Thymus (tissue), 11 donors: ENCODE measurements at regions not wholly inside any gene's neighbourhood (a gene's known extent, or its start where the extent isn't known, plus 50 kb on each side); places are given as distances from the start of the nearest gene placed in this dataset.
A peak's percentile ranks its signal among the peaks of the same experiment; 100 is the strongest.

ENCODE experiments used
- DNase-seq, 9 donors: peaks; one replicate each; pipeline ENCODE4 v3.0.0-alpha.2; 2013; ENCODE audit warnings: low spot score in 9 of 9, low read depth in 6 of 9, missing footprints in 1 of 9
- H3K27ac ChIP-seq, 2 donors: one replicate each; pipeline ENCODE4 v1.5.1; 2013; ENCODE audit warnings: control low read depth in 1 of 2, low read depth in 1 of 2, low read length in 1 of 2, mild to moderate bottlenecking in 1 of 2, moderate library complexity in 1 of 2
- H3K27me3 ChIP-seq, 2 donors: one replicate each; pipeline ENCODE4 v1.5.1; 2013; ENCODE audit warnings: low read length in 1 of 2; ENCODE audit not compliant: control insufficient read depth in 2 of 2, insufficient read depth in 1 of 2
- H3K36me3 ChIP-seq, 2 donors: one replicate each; pipeline ENCODE4 v1.5.1; 2013; ENCODE audit warnings: low read length in 1 of 2, mild to moderate bottlenecking in 1 of 2, moderate library complexity in 1 of 2; ENCODE audit not compliant: control insufficient read depth in 2 of 2, insufficient read depth in 2 of 2
- H3K4me1 ChIP-seq, 2 donors: one replicate each; pipeline ENCODE4 v1.5.1; 2013; ENCODE audit warnings: low read length in 2 of 2; ENCODE audit not compliant: control insufficient read depth in 2 of 2, insufficient read depth in 2 of 2
- H3K4me3 ChIP-seq, 2 donors: one replicate each; pipeline ENCODE4 v1.5.1; 2013; ENCODE audit warnings: low read length in 2 of 2, control low read depth in 1 of 2, mild to moderate bottlenecking in 1 of 2
- H3K9me3 ChIP-seq, 2 donors: one replicate each; pipeline ENCODE4 v1.5.1; 2013; ENCODE audit warnings: low read length in 1 of 2, mild to moderate bottlenecking in 1 of 2; ENCODE audit not compliant: control insufficient read depth in 2 of 2, insufficient read depth in 1 of 2
- WGBS: extraction: QIAGEN DNeasy Blood & Tissue Kit; methylation state at CpG from one replicate; pipeline ENCODE4 v1.1.7; 2013; 5-methylcytosine and 5-hydroxymethylcytosine counted together
- donor health status: healthy.

DNA sequence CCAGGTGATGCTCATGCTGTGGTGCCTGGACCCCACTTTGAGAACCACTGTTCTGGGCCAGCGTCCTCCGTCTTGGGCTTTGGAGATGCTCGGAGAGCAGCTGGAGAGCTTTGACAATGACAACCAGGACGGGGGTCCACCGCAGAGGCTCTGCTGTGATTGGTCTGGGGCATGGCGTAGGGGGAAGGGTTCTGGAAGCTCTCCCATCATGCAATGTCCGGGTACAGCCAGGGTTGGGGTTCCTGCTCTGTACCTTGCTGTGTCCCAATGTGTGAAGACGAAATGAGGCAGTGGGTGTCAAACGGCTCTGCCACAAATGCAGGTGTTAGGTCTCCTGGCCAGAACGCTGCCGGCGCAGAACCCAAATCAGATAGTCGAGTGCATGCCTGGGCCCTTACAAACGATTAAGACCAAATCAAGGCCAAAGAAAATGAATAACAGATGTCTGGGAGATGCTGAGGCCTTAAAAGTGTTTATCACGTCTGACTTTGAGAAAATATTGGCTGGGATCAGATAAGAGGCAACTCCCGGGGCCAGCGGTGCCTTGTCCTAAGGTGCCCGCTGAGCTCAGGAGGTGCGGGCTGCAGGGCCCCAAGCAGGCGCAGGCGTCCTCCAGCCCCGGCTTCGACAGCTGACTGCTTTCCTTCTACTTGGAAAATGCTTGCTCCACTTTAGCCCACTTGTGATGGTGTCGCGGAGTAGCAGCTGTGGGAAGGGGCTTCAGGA lies 117.2 kb downstream of the VAPA start:
- no peak overlapping the region for H3K4me3 ChIP-seq
- H3K27ac ChIP-seq: no peak overlapping the region
- peaks cover 10 to 25% of the 10 kb centered on the region in 2 donors for H3K4me1 ChIP-seq
- no peaks in the 10 kb centered on the region for H3K27me3 ChIP-seq
- H3K9me3 ChIP-seq: no peaks in the 10 kb centered on the region
- no peak for DNase-seq
- WGBS: 97% methylated on average over 25 of the region's 25 CpGs
- no peaks in the 10 kb centered on the region for H3K36me3 ChIP-seq

DNA sequence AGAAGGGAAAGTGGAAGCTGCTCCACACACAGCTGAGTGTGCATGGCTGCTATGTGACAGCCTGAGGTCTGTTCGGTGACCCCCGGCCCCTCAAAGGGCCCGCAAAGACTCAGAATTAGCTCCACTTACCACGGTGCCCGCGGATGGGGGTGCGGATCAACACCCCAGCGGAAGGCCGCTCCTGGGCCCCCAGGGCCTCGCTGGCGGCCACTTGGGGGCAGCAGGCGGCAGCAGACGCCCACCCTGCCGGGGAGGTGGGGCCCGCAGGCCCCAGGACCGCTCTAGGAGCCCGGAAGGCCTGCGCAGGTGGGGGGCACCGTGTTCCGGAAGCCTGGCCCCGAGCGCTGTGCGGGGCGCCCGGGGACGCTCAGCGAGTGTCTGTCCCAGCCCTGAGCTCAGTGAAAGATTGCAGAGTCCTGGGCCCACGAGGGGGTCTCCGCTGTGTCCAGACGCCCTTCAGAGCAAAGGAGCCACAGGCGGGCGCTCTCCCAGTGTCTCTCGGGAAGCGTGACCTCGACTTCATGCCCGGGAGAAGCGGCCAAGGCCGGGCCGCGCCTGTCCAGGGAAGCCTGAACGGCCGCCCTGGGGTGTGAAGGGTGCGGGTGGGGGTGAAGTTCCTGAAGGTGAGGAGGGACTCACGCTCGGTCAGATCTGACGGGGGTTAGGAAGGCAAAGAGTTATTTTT lies 118.7 kb downstream of the VAPA start:
- Histone ChIP-seq H3K27ac (peak overlapping the region; percentile 48 to 78), H3K27me3 (no peaks in the 10 kb centered on the region), H3K36me3 (no peaks in the 10 kb centered on the region), H3K4me1 (peaks cover 10 to 25% of the 10 kb centered on the region in 2 donors), H3K4me3 (peak overlapping the region; percentile 60 to 76), H3K9me3 (no peaks in the 10 kb centered on the region)
- DNase-seq: peak; percentile 33 to 91 (median 68)
- 3% methylated on average over 46 of the region's 46 CpGs for WGBS

DNA sequence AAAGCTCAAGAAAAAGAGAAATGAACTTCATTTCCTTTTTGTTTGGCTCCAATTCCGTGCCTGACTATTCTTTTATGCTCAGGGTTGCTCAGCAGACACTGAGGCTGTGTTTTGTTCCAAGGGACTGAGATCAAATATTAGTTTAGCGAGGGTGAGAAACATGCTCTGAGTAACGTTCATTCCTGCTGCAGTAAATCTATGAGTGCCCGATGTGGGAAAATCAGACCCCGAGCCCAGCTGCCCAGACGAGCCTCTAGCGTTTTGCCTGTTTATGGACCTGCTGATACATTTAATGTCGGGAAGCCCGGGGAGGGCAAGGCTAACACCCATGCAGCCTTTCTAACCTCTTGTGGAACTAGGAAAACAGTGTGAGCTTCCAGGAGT lies 119.2 kb downstream of the VAPA start:
- H3K4me3 ChIP-seq: peak overlapping the region; percentile 60 to 76
- H3K9me3 ChIP-seq: no peaks in the 10 kb centered on the region
- whole genome bisulfite sequencing: 36% methylated on average over 9 of the region's 9 CpGs
- no peak overlapping the region for H3K27ac ChIP-seq
- no peaks in the 10 kb centered on the region for H3K27me3 ChIP-seq
- DNase-seq: peak in 1 of 9 donors; percentile 22
- H3K36me3 ChIP-seq: no peaks in the 10 kb centered on the region
- peaks cover 10 to 25% of the 10 kb centered on the region in 2 donors for H3K4me1 ChIP-seq

DNA sequence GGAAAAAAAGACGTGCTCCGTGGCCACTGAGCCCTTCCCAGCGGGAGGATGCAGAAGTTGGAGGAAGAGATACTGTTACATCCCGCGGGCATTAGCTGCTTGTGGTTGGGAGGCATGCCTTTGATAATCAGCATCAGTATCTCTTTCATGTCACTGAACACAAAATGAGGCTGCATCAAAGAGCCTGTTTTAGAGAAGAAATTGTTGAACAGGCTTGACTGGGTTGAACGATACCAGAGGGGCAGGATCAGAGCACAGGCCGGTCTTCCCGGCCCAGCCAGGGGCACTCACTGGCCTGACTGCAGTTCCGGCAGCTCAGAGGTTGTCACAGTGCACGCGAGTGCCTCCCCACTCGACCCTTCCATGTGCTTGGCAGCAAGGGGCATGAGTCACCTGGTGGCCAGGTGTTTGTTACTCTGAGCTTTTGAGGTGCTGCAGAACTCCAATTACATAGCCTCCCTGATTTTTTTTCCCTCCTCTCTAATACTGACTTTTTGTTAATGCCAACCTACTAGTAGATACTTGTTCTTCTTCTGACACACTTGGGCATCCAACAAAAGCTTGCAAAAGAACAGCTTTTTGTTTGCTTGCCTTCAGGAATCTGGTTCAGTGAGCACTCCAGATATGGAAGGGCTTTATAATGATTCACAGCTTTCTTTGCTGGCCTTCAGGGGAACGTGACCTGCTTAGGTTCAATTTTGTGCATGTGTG lies 121.6 kb downstream of the VAPA start:
- Histone ChIP-seq H3K27me3 (no peaks in the 10 kb centered on the region), H3K4me1 (peaks cover 10 to 25% of the 10 kb centered on the region in 2 donors), H3K36me3 (no peaks in the 10 kb centered on the region), H3K9me3 (no peaks in the 10 kb centered on the region), H3K27ac (no peak overlapping the region), H3K4me3 (no peak overlapping the region)
- WGBS: 74% methylated on average over 13 of the region's 13 CpGs
- peak in 1 of 9 donors; percentile 41 for DNase-seq

DNA sequence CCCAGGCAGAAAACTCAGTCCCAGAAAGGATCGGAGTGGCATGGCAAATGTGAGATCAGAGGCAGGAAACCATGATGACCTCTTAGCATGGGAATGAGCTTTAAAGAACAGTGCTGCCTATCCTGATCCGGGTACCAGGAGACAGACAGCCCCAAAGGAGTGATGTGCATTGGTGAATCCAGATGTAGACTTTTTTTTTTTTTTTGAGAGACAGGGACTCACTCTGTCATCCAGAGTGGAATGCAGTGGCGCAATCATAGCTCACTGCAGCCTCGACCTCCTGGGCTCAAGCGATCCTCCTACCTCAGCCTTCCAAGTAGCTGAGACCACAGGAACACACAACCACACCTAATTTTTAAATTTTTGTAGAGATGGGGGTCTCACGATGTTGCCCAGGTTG lies 122.7 kb downstream of the VAPA start:
- H3K27ac ChIP-seq: no peak overlapping the region

DNA sequence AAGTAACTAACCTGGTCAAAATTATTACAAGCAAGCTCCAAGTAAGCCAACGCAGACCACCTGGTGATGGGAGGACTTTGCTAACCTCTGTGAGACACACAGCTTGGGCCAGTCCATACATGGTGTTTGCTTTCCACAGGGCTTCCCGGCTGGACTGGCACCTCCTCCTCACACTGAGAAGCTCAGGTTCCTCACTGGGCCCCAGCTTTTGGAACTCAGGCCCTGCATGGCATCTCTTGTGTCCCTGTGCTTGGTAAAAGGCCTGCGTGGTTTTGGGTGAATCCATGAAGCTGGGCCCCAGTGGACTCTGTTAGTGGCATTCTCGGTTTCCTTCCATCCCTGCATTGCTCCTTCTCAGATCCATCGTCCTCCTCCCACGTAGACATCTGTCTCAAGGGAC lies 123.4 kb downstream of the VAPA start:
- Histone ChIP-seq H3K4me1 (peaks cover 8 to 22% of the 10 kb centered on the region in 2 donors), H3K4me3 (no peak overlapping the region), H3K9me3 (peaks cover 0 to 5% of the 10 kb centered on the region in 2 donors), H3K27me3 (no peaks in the 10 kb centered on the region), H3K27ac (no peak overlapping the region), H3K36me3 (no peaks in the 10 kb centered on the region)
- WGBS: 97% methylated on average over 6 of the region's 6 CpGs
- DNase-seq: no peak

More for the DNA sequence above, 122.7 kb downstream of the VAPA start:
- peaks cover 10 to 25% of the 10 kb centered on the region in 2 donors for H3K4me1 ChIP-seq
- no peaks in the 10 kb centered on the region for H3K27me3 ChIP-seq
- H3K36me3 ChIP-seq: no peaks in the 10 kb centered on the region
- WGBS: 96% methylated on average over 6 of the region's 6 CpGs
- peaks cover 0 to 3% of the 10 kb centered on the region in 2 donors for H3K9me3 ChIP-seq
- no peak for DNase-seq
- H3K4me3 ChIP-seq: no peak overlapping the region

- no peak overlapping the region for H3K27ac ChIP-seq
- no peak overlapping the region for H3K4me3 ChIP-seq
- peaks cover 4 to 14% of the 10 kb centered on the region in 2 donors for H3K4me1 ChIP-seq
- H3K9me3 ChIP-seq: peaks cover 1 to 8% of the 10 kb centered on the region in 2 donors
- no peaks in the 10 kb centered on the region for H3K27me3 ChIP-seq
- no peaks in the 10 kb centered on the region for H3K36me3 ChIP-seq
- DNase-seq: no peak
- 91% methylated on average over 2 of the region's 2 CpGs for whole genome bisulfite sequencing
Measured at GRCh38 chr18:10038268-10038667, 124.5 kb downstream of the VAPA start.

DNA sequence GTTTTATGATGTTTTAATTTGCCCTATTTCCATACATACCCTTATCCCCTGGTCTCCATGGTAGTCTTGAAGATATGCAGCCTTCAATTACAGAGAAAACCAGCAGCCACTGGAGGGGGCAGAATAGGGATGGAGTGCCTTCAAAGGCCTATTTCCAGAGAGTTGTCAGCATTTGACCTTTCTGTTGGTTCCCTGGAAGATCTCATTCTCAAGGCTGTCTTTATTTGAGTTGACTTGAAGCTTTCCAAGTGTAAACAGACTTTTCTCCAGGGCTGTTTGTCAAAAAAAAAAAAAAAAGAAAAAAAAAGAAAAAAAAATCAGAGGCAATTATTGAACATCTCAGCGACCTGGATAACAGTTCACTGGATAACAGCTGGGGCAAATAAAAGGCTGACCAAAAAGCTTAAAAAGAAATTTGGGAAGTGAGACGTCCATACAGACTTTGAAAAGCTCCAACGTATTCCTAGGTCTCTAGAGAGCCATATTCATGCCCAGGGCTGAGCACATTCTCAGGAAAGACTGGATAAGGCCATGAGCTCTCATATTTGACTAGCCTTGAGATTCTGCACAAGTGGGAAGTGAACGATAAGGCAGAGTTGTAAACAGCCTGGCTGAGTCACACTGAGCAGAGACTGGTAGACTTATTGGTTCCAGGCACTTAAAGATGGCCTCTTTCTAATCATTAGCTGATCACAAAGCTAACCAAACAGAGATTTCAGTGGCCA lies 126.6 kb downstream of the VAPA start:
- 85% methylated on average over 4 of the region's 4 CpGs for WGBS
- no peak for DNase-seq

More for the DNA sequence above, 126.6 kb downstream of the VAPA start:
- peaks cover 0 to 4% of the 10 kb centered on the region in 2 donors for H3K4me1 ChIP-seq
- H3K36me3 ChIP-seq: no peaks in the 10 kb centered on the region
- H3K4me3 ChIP-seq: no peak overlapping the region
- peaks cover 1 to 8% of the 10 kb centered on the region in 2 donors for H3K9me3 ChIP-seq
- no peak overlapping the region for H3K27ac ChIP-seq
- no peaks in the 10 kb centered on the region for H3K27me3 ChIP-seq
